ENCODE measurements at regions not wholly inside any gene's neighbourhood (a gene's known extent, or its start where the extent isn't known, plus 50 kb on each side); places are given as distances from the start of the nearest gene placed in this dataset.

DNA sequence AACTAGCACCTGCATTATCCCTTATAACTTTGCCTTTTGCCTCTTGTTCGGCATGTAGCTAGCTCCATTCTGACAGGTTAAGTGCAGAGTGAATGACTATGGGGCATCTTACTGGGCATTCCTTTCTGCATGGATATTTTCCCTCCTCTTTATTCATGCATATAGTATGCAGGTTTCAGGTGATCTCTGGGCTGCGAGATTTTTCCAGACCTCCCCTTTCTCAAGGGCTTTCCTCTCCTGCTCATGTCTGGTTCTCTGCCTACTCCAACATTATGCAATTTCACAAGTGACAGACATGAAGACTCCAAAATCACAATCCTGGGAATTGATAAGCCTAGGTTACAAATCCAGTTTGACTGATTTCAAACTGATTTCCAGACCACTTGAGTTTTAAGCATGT is 503.8 kb downstream of the NXPH1 start:
- DNase-seq (ENCODE audit: low spot score): no peak

DNA sequence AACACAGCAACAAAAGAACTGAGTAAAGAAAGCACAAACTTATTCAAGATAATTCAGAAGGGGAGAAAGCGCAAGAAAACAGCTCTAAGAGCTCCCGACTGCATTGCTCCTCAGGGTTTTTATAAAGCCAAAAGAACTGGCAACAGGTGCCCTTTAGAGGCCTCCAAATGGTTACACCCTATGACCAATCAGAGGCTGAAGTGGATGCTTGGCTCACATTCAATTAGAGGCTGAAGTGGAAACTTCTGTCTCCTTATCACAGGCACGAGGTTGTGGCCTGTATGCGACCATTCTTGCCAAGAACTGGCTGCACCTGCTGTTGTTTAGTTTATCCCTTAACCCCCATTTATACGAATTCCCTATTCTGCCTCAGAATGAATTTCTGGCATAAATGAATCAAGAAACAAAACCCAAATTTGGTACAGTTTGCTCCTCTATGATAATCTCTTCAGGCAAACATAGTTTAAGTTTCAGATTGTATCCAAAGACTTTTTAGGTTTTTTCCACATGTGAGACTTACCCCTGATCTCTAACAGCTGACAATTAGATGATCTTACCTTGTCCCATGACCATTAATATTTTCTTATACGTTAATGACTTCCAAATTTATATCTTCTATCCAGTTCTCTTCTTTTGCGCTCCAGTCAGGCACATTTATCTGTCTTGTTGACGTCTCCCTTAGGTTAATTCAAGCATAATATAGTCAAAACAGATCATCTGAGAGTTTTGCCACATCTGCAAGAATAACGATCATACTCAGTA is 504.8 kb downstream of the NXPH1 start:
- no peak for DNase-seq (ENCODE audit: low spot score)

DNA sequence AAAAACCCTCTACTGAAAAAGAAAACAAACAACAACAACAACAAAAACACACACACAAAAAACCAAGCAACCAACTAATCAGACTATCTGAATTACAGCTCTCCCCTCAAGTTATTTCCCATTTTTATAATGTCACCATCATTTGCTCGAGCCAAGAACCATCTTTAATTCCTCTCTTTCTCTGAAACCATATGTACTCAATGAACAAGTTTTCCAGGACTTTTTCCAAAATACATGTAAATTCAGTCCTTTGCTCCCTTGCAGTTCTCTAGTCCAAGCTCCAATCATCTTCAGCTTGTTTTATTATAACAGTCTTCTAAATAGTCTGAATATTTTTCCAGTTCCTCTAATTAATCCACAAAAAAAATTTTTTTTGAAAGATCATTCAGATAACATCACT is 506.0 kb downstream of the NXPH1 start:
- DNase-seq (ENCODE audit: low spot score): no peak

DNA sequence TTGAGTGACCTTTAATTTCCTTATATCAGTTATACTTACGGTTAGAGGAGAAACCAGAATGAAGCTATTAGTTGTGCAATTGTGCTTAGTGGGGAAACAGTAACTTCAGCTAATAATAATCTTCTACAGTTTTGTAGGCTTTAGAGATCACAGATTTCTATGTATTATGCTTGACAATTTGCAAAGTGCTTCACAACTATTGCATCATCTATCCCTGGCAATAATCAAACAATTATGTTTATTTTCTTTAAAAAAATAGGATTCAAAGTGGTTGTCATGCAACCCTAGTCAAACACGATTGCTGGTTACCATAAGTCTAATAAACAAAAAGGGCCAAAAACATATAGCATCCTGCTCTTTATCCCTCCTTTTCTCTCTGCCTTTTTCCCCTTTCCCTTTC is 530.3 kb downstream of the NXPH1 start:
- DNase-seq (ENCODE audit: low spot score): no peak

DNA sequence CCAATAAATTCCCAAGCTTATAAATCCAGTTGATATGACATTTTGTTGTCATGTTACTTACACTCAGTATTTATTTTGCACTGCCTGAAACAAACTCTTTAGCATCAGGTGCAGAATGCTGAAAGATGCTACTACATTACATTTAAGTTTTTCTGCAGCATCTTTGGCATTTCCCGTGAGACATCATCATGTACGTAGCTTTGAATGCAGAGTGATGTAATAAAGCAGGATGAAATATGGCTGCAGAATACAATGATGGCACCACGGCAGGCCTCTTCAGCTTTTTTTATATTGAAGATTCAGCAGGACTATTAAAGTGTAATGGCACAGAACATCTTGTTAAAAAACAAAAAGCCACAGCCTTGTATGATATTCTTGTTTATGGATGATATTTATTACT is 531.8 kb downstream of the NXPH1 start:
- no peak for DNase-seq (ENCODE audit: low spot score)

DNA sequence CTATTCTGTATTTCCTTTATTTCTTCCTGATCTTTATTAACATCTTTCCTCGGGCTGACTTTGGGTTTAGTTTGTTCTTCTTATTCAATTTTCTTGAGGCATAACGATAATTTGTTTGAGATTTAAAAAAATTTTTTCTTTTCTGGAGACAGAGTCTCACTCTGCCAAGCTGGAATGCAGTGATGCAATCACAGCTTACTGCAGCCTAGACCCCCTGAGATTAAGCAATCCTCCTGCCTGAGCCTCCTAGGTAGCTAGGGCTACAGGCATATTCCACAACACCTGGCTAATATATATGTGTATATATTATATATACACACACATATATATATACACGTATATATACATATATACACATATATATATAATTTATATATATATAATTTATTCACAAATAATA is 540.2 kb downstream of the NXPH1 start:
- DNase-seq (ENCODE audit: low spot score): no peak

DNA sequence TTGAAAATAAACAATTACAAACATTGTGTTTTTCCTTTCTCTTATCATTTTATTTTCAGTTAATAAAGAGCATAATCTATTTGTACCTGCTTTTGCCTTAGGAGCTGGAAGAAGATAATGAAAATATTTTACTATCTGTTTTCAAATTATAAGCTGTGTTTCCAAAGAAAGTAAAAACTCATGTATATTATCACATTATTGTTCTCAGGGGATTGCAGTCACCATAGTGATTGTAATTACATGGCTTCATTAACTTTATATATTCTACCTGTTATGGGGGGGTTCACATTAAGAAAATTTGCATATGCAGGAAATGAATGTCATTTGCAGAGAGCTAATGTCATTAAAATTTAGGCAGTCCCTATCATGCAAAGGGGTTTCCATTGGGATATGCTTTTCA is 542.3 kb downstream of the NXPH1 start:
- DNase-seq (ENCODE audit: low spot score): no peak

DNA sequence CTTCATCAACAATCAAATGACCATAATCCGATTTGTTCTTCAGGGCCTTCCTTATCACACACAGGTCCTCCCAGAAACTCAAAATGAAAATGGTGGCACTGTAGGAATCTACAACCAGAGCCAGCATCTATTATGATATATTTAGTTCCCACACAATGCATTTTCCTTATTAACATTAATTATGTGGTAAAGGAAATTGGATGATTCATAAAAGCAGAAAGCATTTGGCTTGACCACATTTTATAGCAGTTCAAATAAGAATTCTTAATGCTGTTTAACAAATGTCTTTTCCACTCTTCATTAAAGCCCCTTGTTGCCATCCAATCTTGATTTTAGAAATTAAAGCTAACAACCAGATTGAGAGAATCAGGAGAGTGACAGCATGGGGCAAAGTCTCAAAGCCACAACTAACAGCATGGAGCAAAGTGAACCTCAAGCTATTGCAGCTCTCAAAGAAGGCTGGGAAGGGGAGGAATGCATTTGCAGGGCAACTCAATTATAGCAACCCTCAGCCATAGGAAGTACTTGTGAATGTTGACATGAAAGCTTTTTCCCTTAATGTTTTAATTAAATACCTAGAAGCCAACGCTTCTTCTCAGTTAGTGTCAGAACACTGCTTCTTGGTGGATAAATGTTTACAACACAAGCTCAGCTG is 549.1 kb downstream of the NXPH1 start:
- no peak for DNase-seq (ENCODE audit: low spot score)

DNA sequence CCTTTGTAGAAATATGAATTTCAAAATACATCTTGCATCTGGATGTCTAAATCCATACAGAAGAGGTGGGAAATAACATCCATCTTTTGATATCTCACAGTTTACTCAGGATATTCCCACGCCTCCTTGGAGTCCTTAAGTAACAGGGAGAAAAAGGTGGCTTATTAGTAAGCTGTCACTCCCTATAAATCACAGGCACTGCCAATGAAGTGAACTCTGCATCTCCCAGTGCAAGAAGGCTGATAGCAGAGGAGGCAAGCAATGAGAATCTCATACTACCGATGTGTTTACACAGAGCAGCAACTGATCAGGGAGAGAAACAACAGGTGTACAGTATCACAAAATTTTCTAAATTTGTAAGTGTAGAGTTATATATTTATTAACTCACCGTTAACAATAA is 551.8 kb downstream of the NXPH1 start:
- no peak for DNase-seq (ENCODE audit: low spot score)

DNA sequence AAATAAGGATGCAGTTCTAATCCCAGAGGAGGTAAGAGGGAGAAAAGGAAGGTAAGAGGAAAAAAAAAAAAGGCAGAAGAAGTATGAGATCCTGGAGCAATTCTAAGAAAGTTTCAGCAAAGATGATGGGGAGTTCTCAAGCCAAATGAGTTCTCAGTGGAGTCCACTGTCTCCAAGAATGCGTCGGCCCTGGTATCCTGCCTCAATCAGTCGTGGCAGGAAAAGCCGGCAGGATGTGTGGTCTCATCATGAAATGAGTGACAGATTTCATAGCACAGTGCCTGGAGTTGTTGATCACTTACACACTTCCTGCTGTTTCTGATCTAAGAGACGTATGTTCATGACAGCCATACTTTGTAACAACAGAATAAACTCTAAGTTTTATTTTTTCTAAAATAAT is 554.9 kb downstream of the NXPH1 start:
- no peak for DNase-seq (ENCODE audit: low spot score)

DNA sequence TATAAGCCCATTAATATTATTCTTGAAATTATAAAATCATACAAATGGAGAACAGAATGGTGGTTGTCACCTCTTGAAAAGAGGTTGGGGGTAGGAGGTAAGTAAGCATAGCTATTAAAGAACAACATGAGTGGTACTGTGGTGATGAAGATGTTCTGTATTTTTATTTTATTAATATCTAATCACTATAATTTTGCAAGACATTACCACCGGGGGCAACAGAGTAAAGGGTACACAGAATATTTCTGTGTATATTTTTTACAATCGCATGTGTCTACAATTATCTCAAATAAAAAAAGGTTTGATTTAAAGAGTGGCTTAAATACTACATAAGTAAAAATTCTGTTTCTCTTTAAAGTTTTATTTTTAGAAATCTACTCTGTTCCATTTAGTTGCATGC is 557.8 kb downstream of the NXPH1 start:
- no peak for DNase-seq (ENCODE audit: low spot score)

DNA sequence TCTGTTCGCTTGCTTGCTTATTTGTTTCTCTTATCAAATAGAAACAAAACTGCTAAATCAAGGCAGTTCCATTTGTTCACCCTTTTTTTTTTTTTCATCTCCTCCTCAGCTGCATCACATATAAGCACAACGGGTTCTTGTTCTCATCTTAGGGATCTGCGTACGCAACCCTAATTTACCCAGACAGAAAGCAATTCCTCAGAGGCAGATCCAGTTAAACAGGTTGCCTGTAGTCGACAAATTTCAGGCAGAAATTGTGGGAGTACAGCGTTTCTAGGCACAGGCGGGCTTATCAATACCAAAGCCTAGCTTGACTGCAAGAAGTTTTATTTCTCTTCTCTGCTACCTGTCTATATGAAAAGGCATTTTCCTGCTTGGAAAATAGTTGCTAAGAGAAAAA is 565.4 kb downstream of the NXPH1 start:
- no peak for DNase-seq (ENCODE audit: low spot score)

DNA sequence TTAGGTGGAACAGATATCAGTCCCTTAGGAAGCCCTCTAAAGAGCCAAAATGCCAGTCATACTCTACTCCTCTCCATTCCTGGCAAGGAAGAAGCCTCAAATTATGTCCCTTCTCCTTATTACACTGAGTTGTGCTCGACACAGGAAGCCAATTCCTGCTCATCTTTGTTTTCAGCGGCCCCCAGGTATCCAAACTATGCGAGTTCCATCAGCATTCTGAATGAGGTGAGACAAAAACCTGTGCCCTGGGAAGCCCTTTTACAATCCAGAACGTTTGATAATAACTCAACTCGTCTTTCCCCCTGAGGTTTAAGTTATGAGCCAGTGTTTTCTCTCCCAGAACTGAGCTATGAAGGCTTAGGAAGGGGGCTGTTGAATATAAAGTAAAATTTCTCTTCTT is 580.5 kb downstream of the NXPH1 start:
- DNase-seq (ENCODE audit: low spot score): no peak

DNA sequence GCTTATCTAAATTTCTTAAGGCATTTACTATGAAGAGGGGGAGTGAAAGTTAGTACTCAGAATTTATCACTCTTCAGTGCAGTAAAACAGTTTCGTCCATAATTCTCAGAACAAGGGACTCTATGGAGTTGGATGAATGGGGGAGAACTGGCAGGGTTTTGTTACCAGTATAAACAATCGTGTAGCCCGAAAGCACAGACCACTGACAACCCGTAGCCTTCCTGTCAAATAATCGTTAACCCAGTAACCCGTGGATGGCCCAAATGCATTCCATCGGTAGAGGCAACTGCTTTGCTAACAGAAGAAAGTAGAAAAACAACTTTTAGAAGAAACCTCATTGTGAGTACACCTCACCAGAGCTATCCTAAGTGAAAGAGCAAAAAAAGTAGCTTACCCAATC is 583.9 kb downstream of the NXPH1 start:
- no peak for DNase-seq (ENCODE audit: low spot score)

DNA sequence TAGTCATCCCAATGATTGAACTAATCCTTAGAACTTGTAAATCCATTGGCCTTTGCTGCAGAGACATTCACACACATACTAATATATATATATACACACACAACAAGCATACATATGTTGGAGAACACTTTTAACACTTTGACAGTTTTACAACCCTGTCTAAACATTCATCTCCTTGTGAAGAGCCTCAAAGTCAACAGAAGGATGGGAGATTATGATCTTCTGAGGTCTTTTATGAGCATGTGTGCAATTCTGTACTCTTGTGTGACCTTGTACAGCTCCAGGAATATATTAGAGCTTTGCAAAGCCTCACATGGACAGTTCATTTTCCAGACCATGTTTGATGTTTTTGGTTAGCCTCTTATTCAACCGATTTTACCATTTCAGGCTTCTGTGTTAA is 589.0 kb downstream of the NXPH1 start:
- DNase-seq (ENCODE audit: low spot score): no peak

DNA sequence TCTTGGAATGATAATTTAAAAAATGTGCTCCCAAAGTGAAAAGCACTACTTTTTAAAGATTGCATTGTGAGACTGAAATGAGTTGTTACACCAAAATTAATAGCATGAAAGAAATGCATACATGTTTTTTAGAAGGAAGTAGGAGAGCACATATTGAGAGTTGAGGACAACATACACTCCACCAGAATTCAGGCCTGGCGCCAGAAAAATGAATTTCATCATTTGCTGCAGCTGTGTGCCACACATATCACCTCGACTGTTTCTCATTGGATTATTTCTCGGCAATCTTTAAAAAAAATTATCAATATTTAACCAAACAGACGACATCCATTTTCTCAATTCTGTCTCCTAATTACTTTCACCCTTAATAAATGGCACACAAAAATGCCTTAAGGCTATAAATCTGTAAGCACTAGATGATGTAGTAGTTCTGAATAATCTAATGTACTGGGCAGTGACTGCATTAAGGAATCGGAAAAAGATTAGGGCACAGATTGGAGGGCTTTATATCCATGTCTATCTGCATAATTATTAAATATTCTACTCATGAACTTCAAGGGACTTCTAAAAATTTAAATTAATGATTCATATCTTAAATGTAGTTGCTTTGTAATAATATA is 590.4 kb downstream of the NXPH1 start:
- no peak for DNase-seq (ENCODE audit: low spot score)

DNA sequence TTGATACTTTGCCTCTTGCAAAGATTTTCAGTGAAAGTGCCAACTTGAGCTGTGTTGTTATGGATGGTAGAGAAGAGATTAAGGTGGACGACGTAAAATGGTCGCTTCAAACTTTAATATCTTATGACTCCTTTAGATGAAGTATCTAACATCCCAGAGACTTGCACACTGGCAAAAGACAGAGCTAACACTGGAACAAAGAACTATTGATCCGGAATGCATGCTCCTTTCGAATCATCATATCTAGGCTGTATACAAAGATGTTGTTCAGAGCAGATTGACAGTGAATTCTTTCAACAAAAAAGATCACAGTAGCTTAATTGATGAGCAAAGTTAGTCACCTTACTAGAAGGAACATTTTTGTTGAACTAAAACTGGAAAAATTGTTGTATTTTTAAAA is 592.7 kb downstream of the NXPH1 start:
- no peak for DNase-seq (ENCODE audit: low spot score)

DNA sequence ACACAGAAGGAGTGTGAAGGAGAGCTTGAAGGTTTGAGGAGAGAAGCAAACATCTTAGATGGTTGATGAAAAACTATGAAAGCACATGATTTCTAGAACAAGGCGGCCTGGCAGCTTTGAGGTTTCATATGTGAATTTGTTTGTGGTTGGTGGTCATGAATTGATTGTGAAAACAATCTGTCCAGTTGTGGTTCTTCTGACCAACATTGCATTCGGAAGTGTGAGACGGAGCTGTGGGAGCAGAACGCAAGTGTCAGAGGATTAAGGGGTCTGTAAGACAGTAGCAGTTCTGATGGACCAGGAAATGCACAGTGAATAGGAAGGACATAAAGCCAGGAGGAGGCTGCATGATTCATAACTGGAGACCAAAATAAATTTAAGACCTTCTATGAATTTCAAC is 594.6 kb downstream of the NXPH1 start:
- no peak for DNase-seq (ENCODE audit: low spot score)

DNA sequence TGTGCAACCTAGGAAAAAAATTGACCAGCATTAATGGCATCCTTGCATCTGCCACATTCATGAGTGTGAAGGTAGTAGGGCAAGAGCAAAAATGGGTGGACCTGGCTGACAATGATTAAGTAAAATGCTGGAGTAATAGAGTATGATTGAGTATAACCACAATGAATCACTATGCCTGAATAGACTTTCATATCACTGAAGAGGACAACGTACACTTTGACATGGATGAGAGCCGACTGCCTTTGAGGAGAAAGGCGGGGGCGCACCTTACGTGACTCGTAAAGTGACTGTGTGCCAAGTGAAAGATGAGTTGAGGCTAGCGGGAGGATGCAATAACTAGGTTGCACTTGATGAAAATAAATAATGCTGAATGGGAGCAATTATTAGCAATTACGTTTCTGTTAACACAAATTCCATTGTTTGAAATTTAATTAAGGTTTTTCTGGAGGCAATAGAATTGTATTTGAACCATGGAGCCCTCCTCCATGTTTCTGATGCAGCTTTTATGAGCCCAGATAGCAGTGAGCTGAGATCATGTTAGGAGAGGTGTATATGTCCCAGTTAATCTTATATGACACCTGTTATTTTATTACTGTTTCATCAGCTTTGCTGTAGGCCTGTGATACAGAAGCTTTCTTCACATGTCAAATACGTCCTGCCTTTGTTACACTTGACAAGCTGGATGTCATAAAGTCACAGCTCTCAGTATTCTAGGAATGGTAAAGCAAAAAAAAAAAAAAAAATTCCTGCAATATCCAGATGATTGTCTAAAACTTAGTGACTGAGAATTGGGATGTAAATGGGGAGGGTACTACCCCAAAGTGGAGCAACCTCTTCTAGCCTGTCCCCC is 596.5 kb downstream of the NXPH1 start:
- DNase-seq (ENCODE audit: low spot score): no peak

DNA sequence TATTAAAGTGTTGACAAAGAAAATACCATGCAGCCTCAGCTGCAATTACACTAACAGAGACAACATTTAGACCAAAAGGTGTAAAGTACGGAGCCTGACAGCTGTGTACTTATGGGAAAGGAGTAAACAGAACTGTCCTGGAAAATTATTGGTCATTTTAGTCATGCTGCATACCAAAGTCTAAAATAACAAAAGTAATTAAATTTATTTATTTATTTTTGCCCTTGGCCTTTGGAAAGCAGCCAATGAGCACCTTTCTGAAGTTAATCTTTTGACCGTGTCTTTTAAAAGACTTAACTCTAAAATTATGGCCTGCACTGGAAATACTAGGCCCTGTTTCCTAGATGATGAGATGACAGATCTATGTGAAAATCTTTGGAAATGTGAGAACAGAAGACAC is 597.6 kb downstream of the NXPH1 start:
- no peak for DNase-seq (ENCODE audit: low spot score)

DNA sequence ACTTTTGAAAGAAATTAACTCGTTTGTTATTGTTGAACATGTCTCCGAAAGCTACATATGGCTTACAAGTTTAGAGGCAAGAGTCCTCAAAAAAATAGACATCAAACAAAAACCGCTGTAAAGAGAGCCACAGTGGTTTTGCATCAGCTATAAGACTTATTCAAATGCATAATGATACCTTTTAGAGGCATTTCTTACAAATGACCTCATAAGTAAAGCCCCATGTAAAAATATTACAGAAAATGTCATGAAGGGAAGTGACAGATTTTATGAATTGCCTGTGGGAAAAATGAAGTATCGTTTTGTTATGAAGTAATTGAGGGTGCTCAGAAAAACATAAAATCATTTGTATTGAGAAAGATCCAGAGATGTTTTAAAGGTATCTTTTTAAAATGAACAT is 598.0 kb downstream of the NXPH1 start:
- DNase-seq (ENCODE audit: low spot score): no peak

DNA sequence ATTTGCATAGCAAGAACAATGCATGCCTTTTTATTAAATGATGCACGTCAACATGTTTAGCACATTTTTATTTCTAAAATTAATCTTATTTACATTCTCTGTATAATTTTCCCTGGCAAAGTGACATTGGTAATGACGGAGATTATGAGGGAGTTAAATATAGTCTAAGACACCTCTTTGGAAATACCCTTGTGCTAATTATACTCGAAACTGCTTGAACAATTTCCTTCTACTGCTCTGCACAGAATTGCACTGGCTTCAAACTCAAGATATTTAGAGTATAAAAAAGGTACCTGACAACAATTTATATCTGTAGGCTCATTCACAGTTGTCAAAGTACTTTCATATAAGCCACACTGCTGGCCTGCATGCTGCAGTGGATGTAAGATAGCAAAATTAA is 602.7 kb downstream of the NXPH1 start:
- DNase-seq (ENCODE audit: low spot score): no peak

Measured in hematopoietic multipotent progenitor cell treated with erythropoietin and hydrocortisone succinate and interleukin-3 and kit ligand, for 15 days (in vitro differentiated cells).